ENCODE measurements at regions not wholly inside any gene's neighbourhood (a gene's known extent, or its start where the extent isn't known, plus 50 kb on each side); places are given as distances from the start of the nearest gene placed in this dataset.

- no peak for TF ChIP-seq CTCF (IDR thresholded peaks at IDR 0.05; ENCODE audit: unreplicated experiment)
- Mint-ChIP-seq H3K27ac (ENCODE audit: unreplicated experiment) (no peak overlapping the region), H3K27me3 (ENCODE audit: unreplicated experiment) (no peaks in the 10 kb centered on the region), H3K4me3 (ENCODE audit: unreplicated experiment) (no peak overlapping the region), H3K36me3 (ENCODE audit: low read depth, unreplicated experiment) (no peaks in the 10 kb centered on the region), H3K4me1 (ENCODE audit: unreplicated experiment) (no peaks in the 10 kb centered on the region), H3K9me3 (ENCODE audit: unreplicated experiment) (no peaks in the 10 kb centered on the region)
- no peak for DNase-seq (ENCODE audit: low spot score)
These were observed 62.4 kb upstream of the TMEM200A start for GRCh38 chr6:130303431-130303830.

- TF ChIP-seq CTCF (IDR thresholded peaks at IDR 0.05; ENCODE audit: unreplicated experiment): no peak
- Mint-ChIP-seq H3K27ac (ENCODE audit: unreplicated experiment) (no peak overlapping the region), H3K36me3 (ENCODE audit: low read depth, unreplicated experiment) (no peaks in the 10 kb centered on the region)
These were observed 67.6 kb upstream of the TMEM200A start for GRCh38 chr6:130298258-130298657.

GRCh38 chr6:130296854-130297253 is 69.0 kb upstream of the TMEM200A start:
- H3K27ac Mint-ChIP-seq (ENCODE audit: unreplicated experiment): no peak overlapping the region

More at GRCh38 chr6:130298258-130298657, 67.6 kb upstream of the TMEM200A start:
- DNase-seq (ENCODE audit: low spot score): no peak
- H3K4me1 Mint-ChIP-seq (ENCODE audit: unreplicated experiment): peaks cover 7% of the 10 kb centered on the region
- H3K9me3 Mint-ChIP-seq (ENCODE audit: unreplicated experiment): no peaks in the 10 kb centered on the region
- no peak overlapping the region for H3K4me3 Mint-ChIP-seq (ENCODE audit: unreplicated experiment)
- no peaks in the 10 kb centered on the region for H3K27me3 Mint-ChIP-seq (ENCODE audit: unreplicated experiment)

GRCh38 chr6:130293800-130294199 is 71.0 kb upstream of the SAMD3 start:
- DNase-seq (ENCODE audit: low spot score): peak; percentile 45
- no peaks in the 10 kb centered on the region for H3K9me3 Mint-ChIP-seq (ENCODE audit: unreplicated experiment)
- no peak overlapping the region for H3K27ac Mint-ChIP-seq (ENCODE audit: unreplicated experiment)
- H3K36me3 Mint-ChIP-seq (ENCODE audit: low read depth, unreplicated experiment): no peaks in the 10 kb centered on the region
- no peak for TF ChIP-seq CTCF (IDR thresholded peaks at IDR 0.05; ENCODE audit: unreplicated experiment)
- H3K27me3 Mint-ChIP-seq (ENCODE audit: unreplicated experiment): no peaks in the 10 kb centered on the region
- peaks cover 7% of the 10 kb centered on the region for H3K4me1 Mint-ChIP-seq (ENCODE audit: unreplicated experiment)
- H3K4me3 Mint-ChIP-seq (ENCODE audit: unreplicated experiment): no peak overlapping the region

More at GRCh38 chr6:130296854-130297253, 69.0 kb upstream of the TMEM200A start:
- Mint-ChIP-seq H3K27me3 (ENCODE audit: unreplicated experiment) (no peaks in the 10 kb centered on the region), H3K4me1 (ENCODE audit: unreplicated experiment) (peaks cover 7% of the 10 kb centered on the region), H3K9me3 (ENCODE audit: unreplicated experiment) (no peaks in the 10 kb centered on the region), H3K36me3 (ENCODE audit: low read depth, unreplicated experiment) (no peaks in the 10 kb centered on the region), H3K4me3 (ENCODE audit: unreplicated experiment) (no peak overlapping the region)
- no peak for TF ChIP-seq CTCF (IDR thresholded peaks at IDR 0.05; ENCODE audit: unreplicated experiment)
- no peak for DNase-seq (ENCODE audit: low spot score)

- Mint-ChIP-seq H3K4me1 (ENCODE audit: unreplicated experiment) (no peaks in the 10 kb centered on the region), H3K27ac (ENCODE audit: unreplicated experiment) (no peak overlapping the region), H3K4me3 (ENCODE audit: unreplicated experiment) (no peak overlapping the region), H3K9me3 (ENCODE audit: unreplicated experiment) (no peaks in the 10 kb centered on the region), H3K36me3 (ENCODE audit: low read depth, unreplicated experiment) (no peaks in the 10 kb centered on the region), H3K27me3 (ENCODE audit: unreplicated experiment) (no peaks in the 10 kb centered on the region)
- no peak for DNase-seq (ENCODE audit: low spot score)
- no peak for TF ChIP-seq CTCF (IDR thresholded peaks at IDR 0.05; ENCODE audit: unreplicated experiment)
These were observed 65.3 kb upstream of the SAMD3 start for GRCh38 chr6:130288065-130288464.

Measured in endothelial cell (in vitro differentiated cells).